ENCODE measurements at regions not wholly inside any gene's neighbourhood (a gene's known extent, or its start where the extent isn't known, plus 50 kb on each side); places are given as distances from the start of the nearest gene placed in this dataset.

- intact Hi-C loops (cut with micrococcal nuclease) (no loop called here), in situ Hi-C loops (cut with MboI) (no loop called here)
- no peaks in the 10 kb centered on the region for H4K20me1 ChIP-seq (replicated peaks; ENCODE audit: control insufficient read depth, insufficient read depth, low read length)
- CTCF ChIA-PET (ENCODE audit: low intra/inter-chr PET ratio): no interaction called here
- no peaks in the 10 kb centered on the region for H3K9me3 ChIP-seq (replicated peaks; ENCODE audit: control insufficient read depth, insufficient read depth, low read depth, low read length)
- H3K9ac ChIP-seq (ENCODE audit: insufficient read depth in 1 of 2, low read depth in 2 of 2, low read length in 2 of 2): no peak overlapping the region
- BruUV-seq (replicated peaks): no TSS peak
- 0% methylated on average over 2 of the region's 2 CpGs for WGBS (ENCODE audit: insufficient coverage, low coverage, missing lambda C conversion rate)
- H3K4me2 ChIP-seq (ENCODE audit: insufficient read depth, low read length): no peak overlapping the region
- no peak overlapping the region for H3K4me3 ChIP-seq
- FAIRE-seq (no peak), DNase-seq (ENCODE audit: extremely low read depth in 1 of 4, low spot score in 3 of 4) (no peak), ATAC-seq (no peak)
- H3K9me1 ChIP-seq (ENCODE audit: control insufficient read depth, insufficient read depth, low read length): no peaks in the 10 kb centered on the region
- POLR2A ChIA-PET: no interaction called here
- no peak overlapping the region for H2AFZ ChIP-seq (ENCODE audit: low read depth, low read length)
- H3K27me3 ChIP-seq (ENCODE audit: control insufficient read depth in 2 of 2, insufficient read depth in 2 of 2, low read length in 2 of 2): no peaks in the 10 kb centered on the region
- no peaks in the 10 kb centered on the region for H3K4me1 ChIP-seq (replicated peaks in 1 of 2; ENCODE audit: control insufficient read depth in 2 of 2, insufficient read depth in 2 of 2, low read length in 2 of 2)
- no peaks in the 10 kb centered on the region for H3K79me2 ChIP-seq (ENCODE audit: control insufficient read depth, insufficient read depth, low read length)
- H3K36me3 ChIP-seq (ENCODE audit: control insufficient read depth, insufficient read depth, low read length): no peaks in the 10 kb centered on the region
- no peak overlapping the region for H3K27ac ChIP-seq (ENCODE audit: extremely low read depth, low read depth, low read length)
- TF ChIP-seq JUN (IDR thresholded peaks at IDR 0.05; ENCODE audit: borderline replicate concordance, low read depth, low read length) (no peak), JUN (CRISPR knock-in tag; IDR thresholded peaks at IDR 0.05; ENCODE audit: borderline replicate concordance) (no peak), TGIF2 (CRISPR knock-in tag; IDR thresholded peaks at IDR 0.05) (no peak), ZBTB12 (CRISPR knock-in tag; IDR thresholded peaks at IDR 0.05) (no peak), BRF2 (IDR thresholded peaks at IDR 0.05; ENCODE audit: borderline replicate concordance, insufficient read depth, insufficient read length) (no peak), YY1 (IDR thresholded peaks at IDR 0.05; ENCODE audit: borderline replicate concordance in 1 of 3, control insufficient read depth in 1 of 3, extremely low read depth in 1 of 3, insufficient read depth in 3 of 3, insufficient read length in 1 of 3, insufficient replicate concordance in 2 of 3, low read depth in 1 of 3, low read length in 2 of 3) (no peak), KLF10 (CRISPR knock-in tag; IDR thresholded peaks at IDR 0.05) (no peak), ZNF407 (IDR thresholded peaks at IDR 0.05; ENCODE audit: low read depth) (no peak), ZNF134 (CRISPR knock-in tag; conservative IDR thresholded peaks at IDR 0.05) (no peak), RFX1 (IDR thresholded peaks at IDR 0.05) (no peak)
Observed at GRCh38 chr18:61201511-61201910, 131.7 kb upstream of the CDH20 start.
